ENCODE measurements at regions not wholly inside any gene's neighbourhood (a gene's known extent, or its start where the extent isn't known, plus 50 kb on each side); places are given as distances from the start of the nearest gene placed in this dataset.
"Not testable (repeated sequence)": the region's sequence is repeated elsewhere in the genome, so short reads cannot be mapped to it uniquely, and the experiment has no call there.

- peak; percentile 52 for DNase-seq
Measured at GRCh38 chr10:123380491-123381085, 226.4 kb downstream of the BUB3 start.

- no peak for DNase-seq
Measured at GRCh38 chr10:123381224-123381623, 227.0 kb downstream of the BUB3 start.

- DNase-seq, result no peak
Measured at GRCh38 chr10:123382491-123382890, 228.3 kb downstream of the BUB3 start.

- no peak for DNase-seq
Measured at GRCh38 chr10:123385508-123386080, 231.4 kb downstream of the BUB3 start.

- no peak for DNase-seq
Measured at GRCh38 chr10:123389520-123389919, 235.3 kb downstream of the BUB3 start.

GRCh38 chr10:123390332-123390731, 236.1 kb downstream of the BUB3 start:
- DNase-seq, result no peak

GRCh38 chr10:123390874-123391273, 236.7 kb downstream of the BUB3 start:
- DNase-seq, result no peak

GRCh38 chr10:123391275-123392028, 237.2 kb downstream of the BUB3 start:
- no peak for DNase-seq

- no peak for DNase-seq
Measured at GRCh38 chr10:123392182-123392963, 238.2 kb downstream of the BUB3 start.

- DNase-seq, result no peak
Measured at GRCh38 chr10:123393170-123393569, 239.0 kb downstream of the BUB3 start.

- no peak for DNase-seq
Measured at GRCh38 chr10:123394382-123394781, 240.2 kb downstream of the BUB3 start.

- not testable (repeated sequence) for DNase-seq
Measured at GRCh38 chr10:123395234-123395633, 241.0 kb downstream of the BUB3 start.

GRCh38 chr10:123395906-123396305, 241.7 kb downstream of the BUB3 start:
- no peak for DNase-seq

GRCh38 chr10:123398180-123398591, 244.0 kb downstream of the BUB3 start:
- DNase-seq, result no peak

GRCh38 chr10:123398756-123399155, 244.6 kb downstream of the BUB3 start:
- no peak for DNase-seq

- no peak for DNase-seq
Measured at GRCh38 chr10:123399276-123399839, 245.2 kb downstream of the BUB3 start.

- no peak for DNase-seq
Measured at GRCh38 chr10:123402021-123402420, 247.8 kb downstream of the BUB3 start.

- DNase-seq, result no peak
Measured at GRCh38 chr10:123402656-123403055, 248.5 kb downstream of the BUB3 start.

- no peak for DNase-seq
Measured at GRCh38 chr10:123404357-123404756, 250.2 kb downstream of the BUB3 start.

- DNase-seq, result no peak
Measured at GRCh38 chr10:123408660-123409059, 254.5 kb downstream of the BUB3 start.

- DNase-seq, result no peak
Measured at GRCh38 chr10:123409426-123409825, 255.2 kb downstream of the BUB3 start.

GRCh38 chr10:123409884-123410283, 255.7 kb downstream of the BUB3 start:
- no peak for DNase-seq

- no peak for DNase-seq
Measured at GRCh38 chr10:123413353-123413752, 252.8 kb upstream of the GPR26 start.
